HG02938 (cell line): ENCODE measurements at regions not wholly inside any gene's neighbourhood (a gene's known extent, or its start where the extent isn't known, plus 50 kb on each side); places are given as distances from the start of the nearest gene placed in this dataset.

Experiments used
- ATAC-seq: cut with Tn5 transposase; IDR thresholded peaks from one replicate; pipeline ENCODE4 v1.9.1; 2021; ENCODE audit warnings: mild to moderate bottlenecking, moderate library complexity; ENCODE audit not compliant: unreplicated experiment

DNA sequence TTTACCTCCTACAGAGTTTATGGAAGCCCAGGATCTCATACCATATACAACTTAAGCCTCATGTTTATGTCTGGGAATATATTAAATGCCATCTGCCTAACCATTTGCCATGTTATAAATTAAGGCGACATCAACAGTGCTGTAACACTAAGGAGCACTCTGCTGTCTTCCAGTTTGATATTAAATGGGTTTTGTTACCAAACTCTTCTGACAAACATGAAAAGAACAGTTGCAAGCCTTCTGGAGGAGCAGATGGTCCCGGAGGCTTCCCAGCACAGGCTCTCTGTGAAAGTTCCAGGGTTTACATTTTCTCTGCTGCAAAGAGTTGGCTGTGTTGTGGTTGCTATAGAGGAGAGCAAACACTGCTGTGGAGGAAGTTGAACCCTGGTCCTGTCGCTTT is 545.3 kb upstream of the SALL1 start:
- no peak for ATAC-seq

DNA sequence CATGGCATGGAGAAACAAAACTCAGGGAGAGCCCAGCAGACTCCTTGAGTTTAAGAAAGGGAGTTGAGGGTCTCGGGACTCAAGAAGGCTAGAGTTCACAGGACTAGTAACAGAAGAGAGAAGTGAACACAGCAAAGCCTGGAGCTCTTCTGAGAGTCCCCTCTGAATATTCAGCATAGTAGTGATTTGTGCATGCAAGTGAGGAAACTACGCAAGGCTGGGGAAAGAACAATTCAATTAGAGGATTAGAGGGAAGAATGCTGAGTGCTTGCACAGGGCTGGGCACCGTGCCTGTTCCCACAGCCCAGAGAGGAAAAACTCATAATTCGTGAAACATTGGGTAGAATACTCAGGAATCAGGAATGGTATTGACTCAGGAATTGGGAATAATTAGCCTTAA is 540.0 kb upstream of the SALL1 start:
- ATAC-seq, result no peak

- no peak for ATAC-seq
These were observed 534.4 kb upstream of the SALL1 start for GRCh38 chr16:51685498-51685897.

DNA sequence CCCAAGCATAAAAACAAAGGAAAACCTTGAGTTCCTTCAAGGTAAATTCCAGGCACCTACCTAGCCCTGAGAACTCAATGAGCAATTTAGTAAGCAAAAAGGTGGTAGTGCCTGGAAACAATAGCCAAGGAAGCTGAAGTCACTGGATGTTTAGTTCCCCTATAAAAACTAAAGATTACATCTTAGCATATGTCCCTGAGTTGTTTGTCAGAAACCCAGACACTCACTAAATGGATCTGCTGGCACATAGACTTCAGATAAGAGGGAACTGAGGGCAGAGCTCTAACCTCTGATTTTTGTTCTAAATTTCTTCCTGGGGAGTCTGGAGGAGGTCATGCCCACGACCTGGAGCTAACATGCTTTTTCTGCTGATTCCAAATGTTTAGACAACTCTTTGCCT is 532.8 kb upstream of the SALL1 start:
- no peak for ATAC-seq

- ATAC-seq, result no peak
These were observed 531.8 kb upstream of the SALL1 start for GRCh38 chr16:51682905-51683304.

DNA sequence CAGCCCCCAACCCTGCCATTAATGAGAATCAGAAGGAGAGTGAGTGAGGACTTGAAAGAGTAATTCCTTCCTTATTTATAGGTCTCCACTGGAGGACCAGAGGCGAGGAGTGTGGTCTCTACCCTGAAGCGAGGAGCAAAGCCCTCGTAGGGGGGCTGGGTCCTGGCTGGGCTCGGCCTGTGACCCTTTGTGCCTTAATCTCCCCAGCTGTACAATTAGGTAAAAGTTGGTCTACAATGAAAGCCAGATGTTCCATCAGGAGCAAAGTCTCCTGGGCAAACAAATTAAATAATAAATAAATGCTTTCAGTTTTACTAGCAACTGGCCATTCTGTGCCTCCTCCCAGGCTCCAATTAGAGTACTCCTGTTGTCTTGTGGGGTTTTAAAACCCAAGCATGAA is 523.5 kb upstream of the SALL1 start:
- no peak for ATAC-seq

DNA sequence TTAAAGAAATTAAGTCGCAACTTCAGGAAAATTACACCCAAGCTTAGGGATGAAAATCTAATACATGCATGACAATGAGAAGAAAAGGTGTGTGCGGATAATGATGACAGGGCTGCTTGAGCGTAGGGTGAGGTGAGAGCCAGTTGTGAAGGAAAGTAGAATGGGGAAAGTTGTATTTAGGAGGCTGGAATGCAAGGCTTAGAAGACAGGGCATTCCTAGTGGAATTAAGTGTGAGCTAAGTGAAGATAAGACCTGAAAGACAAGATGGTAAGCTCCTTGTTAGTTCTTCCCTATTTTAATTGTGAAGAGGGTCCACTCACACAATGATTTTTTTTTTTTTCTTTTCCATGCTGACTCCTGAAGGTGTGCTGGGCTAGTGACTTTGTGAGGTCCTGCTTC is 519.5 kb upstream of the SALL1 start:
- no peak for ATAC-seq

DNA sequence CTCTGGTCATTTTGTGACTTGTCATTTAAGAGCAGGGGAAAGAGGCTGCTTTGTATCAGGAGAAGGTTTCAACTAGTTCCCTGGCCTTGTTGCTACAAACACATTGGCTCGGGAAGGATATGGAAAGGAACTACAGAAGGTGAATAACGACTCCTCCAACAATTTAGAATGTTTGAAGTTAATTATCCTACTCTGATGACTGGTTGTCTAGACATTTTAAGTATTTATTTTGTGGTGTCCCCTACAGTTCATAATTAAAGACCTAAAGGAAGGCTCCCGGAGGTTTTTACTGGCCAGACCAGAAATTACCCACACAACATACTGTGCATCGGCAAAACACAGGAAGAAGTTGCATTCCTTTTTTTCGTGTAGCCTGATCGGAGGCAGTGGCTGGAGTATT is 515.8 kb upstream of the SALL1 start:
- ATAC-seq, result no peak

DNA sequence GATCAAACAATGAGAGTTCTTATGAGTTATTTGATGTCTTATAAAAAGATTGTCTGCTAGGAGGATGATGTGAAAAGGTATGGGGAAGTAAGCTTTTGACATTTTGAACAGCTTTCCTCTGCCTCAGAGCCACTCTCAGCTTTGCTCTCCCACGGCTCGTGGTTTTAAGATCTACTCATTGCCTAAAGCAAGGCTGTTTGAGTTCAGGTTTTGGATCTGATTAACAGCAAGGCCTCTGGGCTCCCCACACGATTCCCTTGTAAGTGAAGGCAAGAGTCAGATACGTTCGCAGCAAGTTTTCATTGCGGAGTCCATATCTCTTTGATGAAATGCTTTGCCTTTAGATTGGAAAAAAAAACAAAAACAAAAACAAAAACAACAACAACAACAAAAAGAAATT is 515.0 kb upstream of the SALL1 start:
- ATAC-seq, result no peak

GRCh38 chr16:51665436-51665998 is 514.4 kb upstream of the SALL1 start:
- ATAC-seq, result no peak

- no peak for ATAC-seq
These were observed 507.5 kb upstream of the SALL1 start for GRCh38 chr16:51658531-51658930.

GRCh38 chr16:51657848-51658247 is 506.8 kb upstream of the SALL1 start:
- ATAC-seq, result no peak

- ATAC-seq, result no peak
These were observed 504.2 kb upstream of the SALL1 start for GRCh38 chr16:51655249-51655648.

DNA sequence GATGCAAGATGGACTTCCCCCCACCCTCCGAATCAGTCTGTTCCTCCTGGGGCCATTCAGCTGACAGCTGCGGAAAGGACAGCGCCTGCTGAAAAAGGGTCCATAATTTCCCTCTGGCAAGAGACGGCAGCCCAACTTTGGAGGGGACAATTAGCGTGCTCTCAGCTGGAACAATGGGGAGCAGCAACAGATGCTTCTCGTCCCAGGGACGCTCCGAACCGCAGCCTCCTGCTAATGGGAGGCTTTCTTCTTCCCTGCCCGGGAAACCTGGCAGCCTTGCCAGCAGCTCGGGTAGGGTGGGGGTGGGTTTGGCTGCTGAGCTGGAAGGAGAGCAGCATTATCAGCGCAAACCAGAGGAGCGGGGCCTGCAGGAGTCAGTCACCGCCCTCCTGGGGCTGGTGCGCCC is 500.0 kb upstream of the SALL1 start:
- ATAC-seq, result no peak

DNA sequence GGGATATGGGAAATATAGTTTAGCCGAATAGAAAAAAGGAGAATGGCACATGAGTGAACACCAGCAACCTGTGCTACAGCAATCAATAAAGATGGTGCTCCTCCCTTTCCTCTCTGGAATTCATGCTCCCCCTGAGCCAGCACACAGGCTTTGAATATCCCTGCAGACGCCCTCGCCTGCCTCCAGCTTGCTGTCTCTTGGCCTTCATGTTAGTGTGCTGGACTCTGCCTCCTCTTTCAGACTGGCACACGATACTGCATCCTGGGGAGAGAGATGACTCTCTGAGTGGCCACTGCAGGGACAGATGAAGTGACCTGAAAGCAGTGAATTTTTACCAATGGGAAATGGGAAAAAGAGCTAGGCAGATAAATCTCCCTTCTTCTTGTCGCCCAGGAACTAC is 498.6 kb upstream of the SALL1 start:
- ATAC-seq, result no peak

DNA sequence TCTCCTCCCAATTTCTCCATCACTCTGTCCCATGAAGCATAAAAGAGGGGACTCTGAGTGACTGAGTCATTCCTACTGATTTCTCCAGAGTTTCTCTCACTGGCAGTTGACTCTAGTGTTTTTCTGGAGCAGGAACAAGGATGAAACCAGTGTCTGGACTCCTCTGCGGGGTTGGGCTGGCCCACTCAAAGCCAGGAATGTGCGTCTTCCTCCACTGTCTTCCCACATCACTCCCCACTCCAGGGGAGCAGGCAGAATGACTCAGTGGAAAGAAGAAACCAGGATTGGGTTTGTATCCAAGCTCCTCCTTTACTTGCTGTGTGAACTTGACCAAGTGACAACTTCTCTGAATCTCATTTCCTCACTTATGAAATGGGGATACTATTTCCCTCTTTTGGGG is 497.5 kb upstream of the SALL1 start:
- ATAC-seq, result no peak

DNA sequence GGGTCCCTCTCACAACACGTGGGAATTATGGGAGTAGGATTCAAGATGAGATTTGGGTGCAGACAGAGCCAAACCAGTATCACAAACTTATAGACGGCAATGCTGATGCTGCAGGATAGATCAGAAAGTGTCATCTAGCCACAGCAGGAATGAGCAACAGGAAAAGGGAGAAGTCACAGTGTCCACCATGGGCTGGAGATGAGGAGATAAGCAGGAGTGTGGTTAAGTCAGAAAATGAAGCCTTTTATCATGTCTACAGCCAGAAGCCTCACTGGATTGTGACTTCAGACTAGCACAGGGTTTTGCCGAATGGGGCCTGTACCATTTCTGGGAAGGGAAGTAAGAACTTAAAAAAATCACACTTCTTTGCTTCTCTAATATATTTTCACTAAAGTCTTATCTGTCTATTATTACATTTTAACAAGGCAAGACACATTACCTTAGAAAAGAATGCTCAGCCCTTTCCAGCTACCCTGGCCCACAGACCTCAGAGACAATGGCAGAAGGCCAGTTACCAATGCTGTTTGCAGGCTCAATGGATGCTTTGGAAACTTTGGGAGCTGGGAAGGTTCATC is 490.2 kb upstream of the SALL1 start:
- no peak for ATAC-seq

GRCh38 chr16:51640196-51640595 is 489.1 kb upstream of the SALL1 start:
- no peak for ATAC-seq

GRCh38 chr16:51638339-51639135 is 487.5 kb upstream of the SALL1 start:
- no peak for ATAC-seq

DNA sequence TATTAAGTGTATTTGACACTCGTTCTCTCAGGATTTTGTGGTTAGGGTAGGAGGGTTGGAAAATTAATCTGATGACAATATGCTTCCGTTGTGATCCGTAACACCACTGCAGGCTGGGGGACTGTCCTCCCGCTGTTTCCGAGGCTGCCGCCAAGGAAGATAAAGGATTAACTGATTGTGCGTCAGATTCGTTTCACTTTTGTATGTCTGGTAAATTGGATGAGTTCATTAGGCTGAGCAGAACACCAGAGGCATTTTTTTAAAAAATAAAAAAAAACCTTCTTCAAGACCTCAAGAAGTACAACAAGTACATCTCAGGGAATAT is 486.7 kb upstream of the SALL1 start:
- ATAC-seq, result no peak

GRCh38 chr16:51636920-51637769 is 486.1 kb upstream of the SALL1 start:
- no peak for ATAC-seq

DNA sequence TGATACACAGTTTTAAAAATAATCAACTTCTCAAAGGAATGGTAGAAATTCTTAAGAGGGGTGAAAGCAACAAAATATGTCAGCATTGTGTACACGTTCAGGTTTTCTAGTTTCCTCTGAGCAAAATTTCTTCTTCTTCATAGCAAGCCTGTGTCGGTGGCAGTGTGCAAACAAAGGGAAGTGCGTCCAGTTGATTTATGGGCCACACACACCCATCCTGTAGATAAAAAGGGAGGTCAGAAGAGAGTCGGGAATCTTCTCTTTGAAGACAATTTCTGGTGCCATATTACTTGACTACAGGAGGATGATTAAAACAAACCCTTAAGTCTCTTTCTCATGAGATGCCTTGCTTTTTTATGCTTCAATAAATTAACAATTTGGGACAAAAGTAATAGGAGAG is 484.1 kb upstream of the SALL1 start:
- ATAC-seq, result no peak
